HFF-Myc (cell line): ENCODE measurements at regions not wholly inside any gene's neighbourhood (a gene's known extent, or its start where the extent isn't known, plus 50 kb on each side); places are given as distances from the start of the nearest gene placed in this dataset.

Experiments
- DNase-seq: peaks from one replicate; pipeline ENCODE4 v3.0.0-alpha.2; 2011; ENCODE audit warnings: low read depth; ENCODE audit errors: extremely low read depth
- H3K4me3 ChIP-seq: replicated peaks from 2 replicates; pipeline ENCODE4 v1.5.1; 2011; ENCODE audit warnings: low read depth, mild to moderate bottlenecking, control low read depth, low read length
- CTCF ChIP-seq: IDR thresholded peaks from 2 replicates; pipeline ENCODE4 v1.5.1; 2012; ENCODE audit warnings: mild to moderate bottlenecking, low read depth, low read length, control low read depth; ENCODE audit errors: missing control alignments

- no peak overlapping the region for H3K4me3 ChIP-seq
- no peak for DNase-seq
- no peak for TF ChIP-seq CTCF
Observed at GRCh38 chr20:17790296-17790695, 90.5 kb downstream of the BANF2 start.

GRCh38 chr20:17787816-17788215, 88.0 kb downstream of the BANF2 start:
- no peak overlapping the region for H3K4me3 ChIP-seq
- DNase-seq: no peak
- TF ChIP-seq CTCF: no peak

GRCh38 chr20:17786221-17786718, 86.5 kb downstream of the BANF2 start:
- DNase-seq: no peak
- no peak for TF ChIP-seq CTCF

More at GRCh38 chr20:17786221-17786718, 86.5 kb downstream of the BANF2 start:
- H3K4me3 ChIP-seq: no peak overlapping the region
